ENCODE measurements at regions not wholly inside any gene's neighbourhood (a gene's known extent, or its start where the extent isn't known, plus 50 kb on each side); places are given as distances from the start of the nearest gene placed in this dataset.

GRCh38 chr1:232177438-232177837 lies 452.5 kb downstream of the SIPA1L2 start:
- Histone ChIP-seq H3K4me1 (peaks cover 0 to 12% (median 9%) of the 10 kb centered on the region in 4 donors), H3K27ac (replicated peaks in 1 of 4) (no peak overlapping the region), H3K9me3 (no peaks in the 10 kb centered on the region), H3K27me3 (no peaks in the 10 kb centered on the region), H3K4me3 (no peak overlapping the region), H3K36me3 (no peaks in the 10 kb centered on the region)
- intact Hi-C loops (cut with DNase I) = no loop called here
- WGBS = 94% methylated on average over 1 of the region's 2 CpGs
- DNase-seq (ENCODE audit: extremely low spot score) = peak; percentile 29
- TF ChIP-seq CTCF (IDR thresholded peaks at IDR 0.05) (no peak), EP300 (IDR thresholded peaks at IDR 0.05) (no peak), POLR2AphosphoS5 (IDR thresholded peaks at IDR 0.05) (no peak), POLR2A (IDR thresholded peaks at IDR 0.05; ENCODE audit: low read depth) (no peak)

GRCh38 chr1:232176222-232176621 lies 453.7 kb downstream of the SIPA1L2 start:
- no peak for TF ChIP-seq CTCF (IDR thresholded peaks at IDR 0.05)
- TF ChIP-seq EP300 (IDR thresholded peaks at IDR 0.05) = no peak
- no peak for TF ChIP-seq POLR2A (IDR thresholded peaks at IDR 0.05; ENCODE audit: low read depth)
- TF ChIP-seq POLR2AphosphoS5 (IDR thresholded peaks at IDR 0.05) = no peak
- intact Hi-C loops (cut with DNase I) = no loop called here
- Histone ChIP-seq H3K9me3 (no peaks in the 10 kb centered on the region), H3K4me3 (no peak overlapping the region), H3K4me1 (peaks cover 0 to 12% (median 9%) of the 10 kb centered on the region in 4 donors), H3K27ac (replicated peaks in 1 of 4) (no peak overlapping the region), H3K27me3 (no peaks in the 10 kb centered on the region), H3K36me3 (no peaks in the 10 kb centered on the region)
- 95% methylated on average over 2 of the region's 2 CpGs for WGBS
- peak; percentile 75 for DNase-seq (ENCODE audit: extremely low spot score)

GRCh38 chr1:232174306-232174705 lies 455.6 kb downstream of the SIPA1L2 start:
- Histone ChIP-seq H3K9me3 (no peaks in the 10 kb centered on the region), H3K4me1 (no peaks in the 10 kb centered on the region), H3K27ac (replicated peaks in 1 of 4) (no peak overlapping the region), H3K36me3 (no peaks in the 10 kb centered on the region), H3K27me3 (no peaks in the 10 kb centered on the region), H3K4me3 (no peak overlapping the region)
- TF ChIP-seq POLR2AphosphoS5 (IDR thresholded peaks at IDR 0.05) = no peak
- TF ChIP-seq POLR2A (IDR thresholded peaks at IDR 0.05; ENCODE audit: low read depth) = no peak
- TF ChIP-seq CTCF (IDR thresholded peaks at IDR 0.05) = no peak
- no peak for TF ChIP-seq EP300 (IDR thresholded peaks at IDR 0.05)
- intact Hi-C loops (cut with DNase I) = no loop called here
- WGBS = 64% methylated on average over 5 of the region's 5 CpGs
- peak; percentile 55 for DNase-seq (ENCODE audit: extremely low spot score)

GRCh38 chr1:232172563-232172962 lies 457.4 kb downstream of the SIPA1L2 start:
- H3K4me1 ChIP-seq = no peaks in the 10 kb centered on the region
- H3K27ac ChIP-seq (replicated peaks in 1 of 4) = no peak overlapping the region
- no peak overlapping the region for H3K4me3 ChIP-seq
- no peaks in the 10 kb centered on the region for H3K36me3 ChIP-seq
- no peaks in the 10 kb centered on the region for H3K9me3 ChIP-seq
- WGBS = 74% methylated on average over 4 of the region's 4 CpGs
- no peaks in the 10 kb centered on the region for H3K27me3 ChIP-seq
- intact Hi-C loops (cut with DNase I) = no loop called here
- no peak for TF ChIP-seq POLR2A (IDR thresholded peaks at IDR 0.05; ENCODE audit: low read depth)
- TF ChIP-seq EP300 (IDR thresholded peaks at IDR 0.05) = no peak
- TF ChIP-seq POLR2AphosphoS5 (IDR thresholded peaks at IDR 0.05) = no peak
- no peak for TF ChIP-seq CTCF (IDR thresholded peaks at IDR 0.05)
- DNase-seq (ENCODE audit: extremely low spot score) = no peak

- no peaks in the 10 kb centered on the region for H3K9me3 ChIP-seq
- H3K4me3 ChIP-seq = no peak overlapping the region
- intact Hi-C loops (cut with DNase I) = no loop called here
- DNase-seq (ENCODE audit: extremely low spot score) = no peak
- H3K27me3 ChIP-seq = no peaks in the 10 kb centered on the region
- no peak overlapping the region for H3K27ac ChIP-seq (replicated peaks in 1 of 4)
- 83% methylated on average over 1 of the region's 1 CpG for WGBS
- TF ChIP-seq POLR2A (IDR thresholded peaks at IDR 0.05; ENCODE audit: low read depth) (no peak), POLR2AphosphoS5 (IDR thresholded peaks at IDR 0.05) (no peak), CTCF (IDR thresholded peaks at IDR 0.05) (no peak), EP300 (IDR thresholded peaks at IDR 0.05) (no peak)
- H3K36me3 ChIP-seq = no peaks in the 10 kb centered on the region
- no peaks in the 10 kb centered on the region for H3K4me1 ChIP-seq
Observed at GRCh38 chr1:232170909-232171308, 459.0 kb downstream of the SIPA1L2 start.

Data from esophagus muscularis mucosa (tissue), 4 donors.